GM18868 (cell line): ENCODE measurements at regions not wholly inside any gene's neighbourhood (a gene's known extent, or its start where the extent isn't known, plus 50 kb on each side); places are given as distances from the start of the nearest gene placed in this dataset.

ENCODE experiments used
- ATAC-seq: cut with Tn5 transposase; IDR thresholded peaks from one replicate; pipeline ENCODE4 v1.9.1; 2021; ENCODE audit warnings: mild to moderate bottlenecking, moderate library complexity; ENCODE audit not compliant: unreplicated experiment

DNA sequence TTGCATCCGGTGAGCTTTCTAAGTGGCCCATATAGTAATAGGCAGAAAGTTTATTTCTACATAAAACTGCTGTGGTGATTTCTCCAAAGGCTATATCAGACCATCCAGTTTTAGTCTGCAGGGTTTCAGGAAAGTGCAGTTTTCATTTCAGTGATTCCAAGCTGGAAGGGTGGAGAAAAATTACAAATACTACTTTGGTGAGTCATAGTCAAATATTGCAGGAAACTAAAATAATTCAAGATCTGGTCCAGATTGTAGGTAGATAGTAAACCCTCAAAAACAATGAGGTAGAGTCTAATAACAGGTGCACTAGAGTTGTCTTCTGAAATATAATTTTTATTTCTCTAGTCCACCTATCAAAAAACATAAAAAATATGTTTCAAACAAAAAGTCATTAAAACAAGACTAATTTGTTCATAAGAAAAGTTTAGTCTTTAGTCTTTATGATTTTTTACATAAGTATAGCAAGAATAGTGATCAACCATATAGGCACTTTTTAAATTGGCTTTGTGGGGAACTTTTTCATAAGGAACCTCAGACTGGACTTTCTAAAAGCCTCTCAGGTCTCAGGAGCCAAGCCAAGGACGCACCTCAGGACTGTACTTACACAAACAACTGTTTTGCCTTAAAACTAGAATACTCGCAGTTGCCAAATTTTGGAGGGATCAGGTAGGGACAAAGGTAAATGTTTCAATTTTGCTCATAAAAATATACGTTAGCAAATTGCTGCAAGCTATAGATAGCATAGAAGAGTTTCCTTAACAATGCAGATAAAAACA lies 101.8 kb upstream of the TLR3 start:
- ATAC-seq, result no peak

DNA sequence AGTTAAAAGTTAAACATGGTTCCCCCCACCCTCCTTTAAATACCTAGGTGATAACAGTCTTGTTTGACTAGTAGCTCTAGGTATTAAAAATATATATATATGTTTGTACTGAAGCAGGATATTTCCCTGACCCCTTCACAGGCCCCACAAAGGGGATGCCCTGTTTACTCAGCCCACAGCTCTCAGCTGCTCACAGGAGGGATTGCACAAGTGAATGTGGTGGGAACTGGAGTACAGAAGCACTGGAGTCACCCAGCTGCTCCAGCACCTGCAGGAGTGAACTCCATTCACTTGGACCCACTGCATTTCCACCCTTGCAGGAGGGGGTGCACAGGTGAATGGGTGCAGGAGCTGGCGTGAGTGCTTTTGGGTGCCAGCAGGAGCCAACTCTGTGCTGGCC lies 99.3 kb upstream of the TLR3 start:
- ATAC-seq, result no peak

- no peak for ATAC-seq
These were observed 80.9 kb upstream of the TLR3 start for GRCh38 chr4:185987961-185988627.

- ATAC-seq, result no peak
These were observed 77.2 kb upstream of the TLR3 start for GRCh38 chr4:185991770-185992169.

GRCh38 chr4:185992585-185992984 lies 76.4 kb upstream of the TLR3 start:
- no peak for ATAC-seq

DNA sequence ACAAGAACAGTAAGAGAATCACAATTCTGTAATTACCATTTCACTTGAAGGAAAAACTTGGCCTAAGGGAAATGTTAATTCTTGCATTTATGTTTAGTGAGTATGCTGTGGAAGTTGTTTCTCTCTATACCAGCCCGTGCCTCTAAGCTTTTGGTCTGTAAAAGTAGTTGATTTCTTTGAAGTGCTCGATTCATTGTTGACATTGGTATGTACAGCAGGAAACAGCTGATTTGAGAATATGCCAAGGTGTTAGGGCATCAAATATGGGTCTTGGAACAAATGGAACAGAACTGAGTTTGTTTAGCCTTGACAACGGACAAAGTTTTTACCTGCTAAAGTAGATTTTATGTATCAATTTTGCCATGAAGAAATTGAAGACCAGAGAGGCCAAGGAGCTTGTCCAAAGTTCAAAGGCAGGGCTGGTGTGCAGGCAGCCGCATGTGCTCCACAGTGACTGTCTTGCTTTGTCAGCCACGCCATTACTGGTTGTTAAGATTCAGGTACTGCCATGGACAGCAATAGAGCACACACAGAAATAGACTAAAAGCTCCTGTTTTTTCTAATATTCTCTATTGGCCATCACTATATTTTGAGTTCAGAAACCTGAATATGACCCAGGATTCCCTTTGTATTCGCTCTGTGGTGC lies 75.5 kb upstream of the TLR3 start:
- no peak for ATAC-seq

DNA sequence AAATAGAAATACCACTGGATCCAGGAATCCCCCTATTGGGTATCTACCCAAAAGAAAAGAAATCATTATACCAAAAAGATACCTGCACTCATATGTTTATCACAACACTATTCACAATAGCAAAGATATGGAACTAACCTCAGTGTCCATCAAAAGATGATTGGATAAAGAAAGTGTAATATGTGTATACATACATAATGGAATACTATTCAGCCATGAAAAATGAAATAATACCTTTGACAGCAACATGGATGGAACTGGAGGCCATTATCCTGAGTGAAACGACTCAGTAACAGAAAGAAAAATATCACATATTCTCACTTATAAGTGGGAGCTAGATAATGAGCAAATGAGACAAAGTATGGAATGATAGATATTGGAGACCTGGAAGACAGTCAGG lies 74.2 kb upstream of the TLR3 start:
- no peak for ATAC-seq

DNA sequence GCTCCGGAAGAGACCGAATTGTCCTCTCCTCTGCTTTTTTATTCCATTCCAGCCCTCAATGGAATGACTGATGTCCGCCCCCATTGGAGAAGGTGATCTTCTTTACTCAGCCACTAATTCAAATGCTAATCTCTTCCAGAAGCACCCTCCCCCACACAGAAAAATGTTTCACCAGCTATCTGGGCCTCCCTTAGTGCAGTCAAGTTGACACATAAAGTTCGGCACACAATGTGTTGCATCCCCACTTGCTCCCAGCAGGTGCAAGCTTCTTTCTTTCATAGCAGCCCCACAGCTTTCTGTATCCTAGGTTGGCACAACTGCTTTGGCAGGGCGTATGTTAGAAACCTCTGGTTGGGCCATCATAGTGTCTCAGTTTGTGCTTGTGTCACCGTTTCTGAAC lies 73.3 kb upstream of the TLR3 start:
- ATAC-seq, result no peak

DNA sequence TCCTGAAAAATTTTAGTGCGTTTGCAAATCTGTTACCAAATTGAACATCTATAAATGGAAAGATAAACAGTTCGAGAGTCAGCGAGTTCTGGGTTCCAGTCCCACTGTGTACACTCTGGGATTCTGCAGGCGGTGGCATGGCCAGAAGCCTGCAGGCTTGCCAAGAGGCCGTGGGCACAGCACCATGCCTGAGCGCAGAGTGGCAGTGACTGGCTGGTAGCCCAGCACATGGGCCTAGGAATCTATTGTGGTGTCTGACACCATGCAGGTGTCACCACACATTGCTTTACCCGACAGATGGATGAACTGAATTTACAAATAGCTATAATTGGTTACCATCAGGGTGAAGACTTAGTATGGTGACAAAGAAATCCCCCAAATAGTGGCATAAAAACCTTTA lies 71.7 kb upstream of the TLR3 start:
- no peak for ATAC-seq

DNA sequence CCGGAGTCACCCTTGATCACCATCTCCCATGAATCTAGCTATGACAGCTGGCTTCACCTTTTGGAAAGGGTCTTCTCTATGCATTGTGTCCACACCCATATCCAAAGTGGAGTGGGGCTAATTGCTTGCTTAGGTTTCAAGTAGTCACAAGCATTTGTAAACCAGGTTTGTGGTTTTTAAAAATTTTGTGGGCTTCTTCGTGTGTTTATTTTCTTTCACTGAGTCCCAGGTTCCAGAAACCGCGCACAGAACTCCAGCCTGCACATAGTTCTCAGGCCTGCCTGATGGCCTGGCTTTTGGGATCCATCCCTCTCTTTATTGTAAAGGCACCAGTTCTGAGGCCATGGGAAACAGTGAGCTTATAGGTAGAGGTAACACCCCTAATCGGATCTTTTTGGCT lies 70.2 kb upstream of the TLR3 start:
- no peak for ATAC-seq

GRCh38 chr4:185999207-185999606 lies 69.7 kb upstream of the TLR3 start:
- ATAC-seq, result no peak

- no peak for ATAC-seq
These were observed 66.1 kb upstream of the TLR3 start for GRCh38 chr4:186002853-186003252.

- ATAC-seq, result no peak
These were observed 65.2 kb upstream of the TLR3 start for GRCh38 chr4:186003746-186004145.

- no peak for ATAC-seq
These were observed 60.9 kb upstream of the TLR3 start for GRCh38 chr4:186008057-186008456.

DNA sequence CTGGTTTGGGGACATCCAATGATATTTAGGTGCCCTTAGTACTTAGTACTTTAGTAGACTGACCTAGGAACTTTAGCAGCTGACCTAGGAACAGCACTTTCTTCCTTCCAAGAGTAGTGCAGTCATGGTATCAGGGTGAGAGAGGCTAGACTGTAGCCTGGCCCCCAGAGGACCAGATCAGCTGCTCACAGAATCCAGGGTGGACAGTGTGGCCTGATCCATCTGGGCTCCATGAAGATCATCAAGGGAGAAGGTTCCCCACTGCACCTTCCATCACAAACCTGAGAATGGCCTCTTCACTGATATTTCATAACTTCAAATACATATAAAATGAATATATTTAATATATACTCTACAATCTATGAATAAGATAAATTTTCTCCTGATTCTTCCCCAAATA lies 59.0 kb upstream of the TLR3 start:
- no peak for ATAC-seq

- ATAC-seq, result no peak
These were observed 58.1 kb upstream of the TLR3 start for GRCh38 chr4:186010821-186011220.

DNA sequence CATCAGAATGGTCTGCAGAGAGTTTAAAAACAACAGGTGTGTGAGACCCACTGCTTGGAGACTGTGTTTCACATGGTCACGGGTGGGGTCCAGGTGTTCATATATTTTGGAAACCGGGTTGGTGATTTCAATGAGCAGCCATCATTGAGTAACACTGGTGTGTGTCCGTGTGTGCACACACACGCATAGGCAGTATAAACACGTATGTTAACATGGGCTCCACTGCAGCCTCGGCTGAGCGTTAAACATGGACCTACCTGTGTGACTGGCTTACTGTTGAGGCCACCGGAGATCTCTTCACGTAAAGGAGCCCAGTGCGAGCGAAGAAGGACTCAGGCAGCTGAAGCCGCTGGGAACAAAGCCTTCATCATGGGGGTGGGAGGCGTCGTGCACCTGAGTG lies 56.9 kb upstream of the TLR3 start:
- ATAC-seq, result no peak

GRCh38 chr4:186013419-186014186 lies 55.4 kb upstream of the TLR3 start:
- ATAC-seq, result no peak

DNA sequence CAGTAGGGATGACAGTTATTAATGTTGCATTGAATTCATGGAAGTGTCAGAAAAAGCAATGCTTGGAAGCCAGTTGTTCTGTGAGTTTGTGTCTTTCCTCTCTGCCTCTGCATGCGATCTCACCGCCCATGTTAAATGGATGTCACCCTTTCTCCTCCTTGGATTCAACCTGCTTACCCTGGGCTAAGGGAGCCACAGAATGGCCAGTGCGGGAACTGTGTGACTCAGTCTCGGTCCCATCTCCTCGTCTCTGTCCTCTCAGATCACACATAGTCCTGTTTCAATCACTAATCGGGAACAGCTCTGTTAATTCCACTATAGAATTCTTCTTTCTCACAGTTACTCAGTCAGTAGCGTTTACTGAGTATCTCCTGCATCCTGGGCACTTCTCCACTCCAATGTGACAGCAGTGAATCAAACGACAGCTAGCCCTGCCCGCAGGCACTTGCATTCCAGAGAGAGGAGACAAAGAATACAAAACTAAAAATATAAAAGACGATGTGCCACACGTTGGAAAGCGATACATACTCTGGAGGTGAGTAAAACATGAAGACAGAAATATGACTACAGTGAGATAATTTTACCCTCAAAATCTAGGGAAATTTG lies 53.6 kb upstream of the TLR3 start:
- ATAC-seq, result no peak

GRCh38 chr4:186016796-186017195 lies 52.2 kb upstream of the TLR3 start:
- no peak for ATAC-seq

DNA sequence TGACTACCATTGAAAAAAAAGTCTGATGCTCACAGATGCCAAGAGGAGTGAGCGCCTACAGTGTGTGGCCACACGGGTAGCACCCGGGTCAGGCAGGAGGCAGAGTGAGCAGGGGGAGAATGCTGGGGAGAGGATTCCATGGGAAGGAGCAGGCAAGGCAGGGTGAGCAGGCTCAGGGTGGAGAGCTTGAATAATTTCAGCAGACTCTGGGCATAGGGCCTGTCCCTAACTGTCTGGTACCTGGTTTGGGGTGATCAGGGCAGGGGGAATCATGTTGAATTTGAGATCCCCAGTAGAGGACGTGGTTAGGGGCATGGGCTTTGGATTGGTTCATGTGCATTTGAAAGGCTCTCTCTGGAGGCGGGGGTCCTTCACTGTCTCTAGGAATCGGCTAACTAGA lies 51.2 kb upstream of the TLR3 start:
- ATAC-seq, result no peak
